ENCODE measurements at regions not wholly inside any gene's neighbourhood (a gene's known extent, or its start where the extent isn't known, plus 50 kb on each side); places are given as distances from the start of the nearest gene placed in this dataset.
"Not testable (repeated sequence)": the region's sequence is repeated elsewhere in the genome, so short reads cannot be mapped to it uniquely, and the experiment has no call there.

GRCh38 chr22:46047226-46047625, 70.3 kb upstream of the WNT7B start:
- Histone ChIP-seq H3K36me3 (ENCODE audit: control insufficient read depth, insufficient read depth, low read length) (peaks cover 2% of the 10 kb centered on the region; the same call in 1 of the 2 replicates), H3K4me3 (ENCODE audit: low read depth, low read length) (no peak overlapping the region), H3K27me3 (ENCODE audit: control insufficient read depth, insufficient read depth, low read length) (no peaks in the 10 kb centered on the region)
- POLR2A ChIA-PET = no interaction called here
- TF ChIP-seq CTCF (IDR thresholded peaks at IDR 0.05; ENCODE audit: insufficient read depth, low read depth, low read length) = no peak
- CTCF ChIA-PET = interaction anchor here (1.3 to 1.4 kb wide), 2 partner anchors 11 to 34 kb away, joined by 3 to 9 read pairs; no protein-coding TSS in a partner anchor
- no peak for DNase-seq (ENCODE audit: low read depth)

DNA sequence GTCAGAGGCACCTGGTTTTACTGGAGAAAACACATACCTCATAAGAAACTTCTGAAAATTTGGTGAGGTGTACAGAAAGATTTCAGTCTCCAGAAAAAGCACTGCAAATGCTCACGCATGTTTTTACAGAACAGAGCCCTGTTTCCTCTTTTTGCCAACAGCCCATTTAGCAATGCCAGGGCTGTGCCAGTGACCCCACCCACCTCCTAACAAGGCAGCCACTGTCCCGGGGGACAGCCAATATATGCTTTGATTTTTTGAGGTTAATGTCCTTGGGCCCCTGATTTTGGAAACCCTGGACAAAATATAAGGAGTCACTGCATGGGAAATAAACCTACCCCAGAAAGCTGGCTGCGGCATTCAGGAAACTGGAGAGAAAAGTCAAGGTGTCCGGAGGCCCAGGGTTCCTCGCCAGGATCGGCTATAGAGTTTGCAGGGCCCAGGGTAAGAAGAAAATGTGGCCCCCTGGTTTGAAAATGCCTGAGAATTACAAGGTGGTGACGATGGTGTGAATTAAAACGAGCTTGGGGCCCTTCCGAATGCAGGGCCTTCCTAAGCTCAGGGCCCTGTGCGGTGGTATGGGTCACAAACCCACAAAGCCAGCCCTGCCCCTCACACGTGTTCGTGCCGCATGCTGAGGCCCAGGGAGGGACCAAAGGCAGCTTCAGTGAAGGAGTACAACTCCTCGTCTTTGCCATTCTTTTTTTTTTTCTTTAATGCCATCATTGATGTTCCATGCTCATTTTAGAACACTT, 71.1 kb upstream of the WNT7B start:
- ChIA-PET CTCF (interaction anchor here (0.8 to 1.5 kb wide), 6 partner anchors 12 to 53 kb away, joined by 3 to 9 read pairs (median 3); no protein-coding TSS in a partner anchor), POLR2A (interaction anchor here (0.6 kb wide), 1 partner anchor 34 kb away, joined by 4 read pairs; no protein-coding TSS in a partner anchor)

DNA sequence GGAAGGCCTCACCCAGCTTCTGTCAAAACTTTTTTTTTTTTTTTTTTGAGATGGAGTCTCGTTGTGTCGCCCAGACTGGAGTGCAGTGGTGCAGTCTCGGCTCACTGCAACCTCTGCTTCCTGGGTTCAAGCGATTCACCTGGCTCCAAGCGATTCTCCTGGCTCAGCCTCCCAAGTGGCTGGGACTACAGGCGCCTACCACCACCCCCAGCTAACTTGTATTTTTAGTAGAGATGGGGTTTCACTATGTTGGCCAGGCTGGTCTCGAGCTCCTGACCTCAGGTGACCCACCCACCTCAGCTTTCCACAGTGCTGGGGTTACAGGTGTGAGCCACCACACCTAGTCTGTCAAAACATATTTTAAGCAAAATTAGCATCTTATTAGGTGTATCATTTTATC, 71.7 kb upstream of the WNT7B start:
- POLR2A ChIA-PET; DNase-seq (ENCODE audit: low read depth): not testable (repeated sequence)
- CTCF ChIA-PET = interaction anchor here (0.8 to 1.5 kb wide), 6 partner anchors 13 to 53 kb away, joined by 3 to 9 read pairs (median 3); no protein-coding TSS in a partner anchor

More for the DNA sequence above, 71.1 kb upstream of the WNT7B start:
- Histone ChIP-seq H3K36me3 (ENCODE audit: control insufficient read depth, insufficient read depth, low read length) (peaks cover 2% of the 10 kb centered on the region; the same call in 1 of the 2 replicates), H3K4me3 (ENCODE audit: low read depth, low read length) (no peak overlapping the region), H3K27me3 (ENCODE audit: control insufficient read depth, insufficient read depth, low read length) (no peaks in the 10 kb centered on the region)
- no peak for DNase-seq (ENCODE audit: low read depth)
- no peak for TF ChIP-seq CTCF (IDR thresholded peaks at IDR 0.05; ENCODE audit: insufficient read depth, low read depth, low read length)

GRCh38 chr22:46049726-46050450, 72.9 kb upstream of the WNT7B start:
- Histone ChIP-seq H3K4me3 (ENCODE audit: low read depth, low read length) (no peak overlapping the region), H3K36me3 (ENCODE audit: control insufficient read depth, insufficient read depth, low read length) (peaks cover 2% of the 10 kb centered on the region; the same call in 1 of the 2 replicates), H3K27me3 (ENCODE audit: control insufficient read depth, insufficient read depth, low read length) (no peaks in the 10 kb centered on the region)
- CTCF ChIA-PET = interaction anchor here (1.5 to 2.0 kb wide), 2 partner anchors 37 to 54 kb away, joined by 3 to 9 read pairs; no protein-coding TSS in a partner anchor
- POLR2A ChIA-PET = no interaction called here
- no peak for TF ChIP-seq CTCF (IDR thresholded peaks at IDR 0.05; ENCODE audit: insufficient read depth, low read depth, low read length)
- no peak for DNase-seq (ENCODE audit: low read depth)

More for the DNA sequence above, 71.7 kb upstream of the WNT7B start:
- H3K36me3 ChIP-seq (ENCODE audit: control insufficient read depth, insufficient read depth, low read length); H3K4me3 ChIP-seq (ENCODE audit: low read depth, low read length); H3K27me3 ChIP-seq (ENCODE audit: control insufficient read depth, insufficient read depth, low read length): not testable (repeated sequence)

DNA sequence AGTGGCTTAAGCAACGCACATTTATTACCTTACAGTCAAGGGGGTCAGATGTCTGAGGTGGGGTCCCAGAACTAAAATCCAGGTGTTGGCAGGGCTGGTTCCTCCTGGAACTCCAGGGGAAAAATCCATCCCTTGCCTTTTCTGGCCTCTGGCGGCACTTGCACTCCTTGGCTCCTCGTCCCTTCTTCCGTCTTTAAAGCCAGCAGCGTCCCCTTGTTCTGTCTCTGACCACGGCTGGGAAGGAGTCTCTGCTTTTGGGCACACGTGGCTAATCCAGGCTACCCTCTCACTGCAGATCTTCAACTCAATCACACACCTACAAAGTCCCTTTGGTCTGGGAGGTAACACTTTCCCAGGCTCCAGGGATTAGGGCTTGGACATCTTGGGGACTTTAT, 73.5 kb upstream of the WNT7B start:
- POLR2A ChIA-PET = no interaction called here
- Histone ChIP-seq H3K27me3 (ENCODE audit: control insufficient read depth, insufficient read depth, low read length) (no peaks in the 10 kb centered on the region), H3K36me3 (ENCODE audit: control insufficient read depth, insufficient read depth, low read length) (peaks cover 2% of the 10 kb centered on the region; the same call in 1 of the 2 replicates), H3K4me3 (ENCODE audit: low read depth, low read length) (no peak overlapping the region)
- DNase-seq (ENCODE audit: low read depth) = no peak
- CTCF ChIA-PET = interaction anchor here (1.4 to 3.3 kb wide), 3 partner anchors 38 to 67 kb away, joined by 5 to 19 read pairs (median 9); no protein-coding TSS in a partner anchor
- TF ChIP-seq CTCF (IDR thresholded peaks at IDR 0.05; ENCODE audit: insufficient read depth, low read depth, low read length) = no peak

Measured in BJ (cell line).